TTC549 (cell line): ENCODE measurements at regions not wholly inside any gene's neighbourhood (a gene's known extent, or its start where the extent isn't known, plus 50 kb on each side); places are given as distances from the start of the nearest gene placed in this dataset.
"Not testable (repeated sequence)": the region's sequence is repeated elsewhere in the genome, so short reads cannot be mapped to it uniquely, and the experiment has no call there.

Experiments
- FAIRE-seq: peaks from 2 replicates; lab custom pipeline; 2012; peaks lifted over from hg19 to GRCh38; lab: Jason Lieb, UNC

DNA sequence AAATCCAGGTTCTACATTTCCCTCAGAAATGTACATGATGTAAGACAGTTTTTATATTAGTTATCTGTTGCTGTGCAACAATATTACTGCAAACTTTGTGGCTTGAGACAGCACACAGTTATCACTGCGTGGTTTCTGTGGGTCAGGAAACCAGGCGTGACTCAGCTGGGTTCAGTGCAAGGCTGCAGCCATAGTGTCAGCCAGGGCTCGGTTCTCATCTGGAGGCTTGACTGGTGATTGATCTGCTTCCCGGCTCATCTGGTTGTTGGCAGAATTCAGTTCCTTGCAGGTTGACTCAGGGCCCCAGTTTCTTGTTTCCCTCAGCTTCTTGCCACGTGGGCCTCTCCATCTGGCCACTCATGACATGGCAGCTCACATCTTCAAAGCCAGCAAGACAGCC, 146.8 kb upstream of the ROPN1B start:
- FAIRE-seq: not testable (repeated sequence)

DNA sequence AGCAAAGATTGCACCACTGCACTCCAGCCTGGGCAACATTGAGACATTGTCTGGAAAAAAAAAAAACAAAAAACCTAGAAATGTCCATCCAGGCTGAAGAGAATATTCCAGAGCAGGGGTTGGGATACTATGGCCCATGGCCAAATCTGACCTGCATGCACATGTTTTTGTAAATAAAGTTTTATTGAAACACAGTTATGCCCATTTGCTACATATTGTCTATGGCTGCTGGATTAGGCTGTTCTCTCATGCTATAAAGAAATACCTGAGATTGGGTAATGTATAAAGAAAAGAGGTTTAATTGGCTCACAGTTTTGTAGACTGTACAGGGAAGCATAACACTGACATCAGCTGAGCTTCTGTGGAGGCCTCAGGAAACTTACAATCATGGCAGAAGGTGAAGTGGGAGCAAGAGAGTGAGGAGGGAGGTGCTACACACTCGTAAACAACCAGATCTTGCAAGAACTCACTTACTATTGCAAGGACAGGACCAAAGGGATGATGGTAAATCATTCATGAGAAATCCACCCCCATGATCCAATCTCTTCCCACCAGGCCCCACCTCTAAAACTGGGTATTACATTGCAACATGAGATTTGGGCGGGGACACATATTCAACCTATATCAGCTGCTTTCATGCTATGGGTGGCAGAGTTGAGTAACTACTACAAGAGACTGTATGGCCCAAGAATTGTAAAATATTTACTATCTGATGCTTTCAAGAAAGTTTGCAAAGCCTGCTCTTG, 137.8 kb upstream of the ROPN1B start:
- FAIRE-seq: not testable (repeated sequence)

DNA sequence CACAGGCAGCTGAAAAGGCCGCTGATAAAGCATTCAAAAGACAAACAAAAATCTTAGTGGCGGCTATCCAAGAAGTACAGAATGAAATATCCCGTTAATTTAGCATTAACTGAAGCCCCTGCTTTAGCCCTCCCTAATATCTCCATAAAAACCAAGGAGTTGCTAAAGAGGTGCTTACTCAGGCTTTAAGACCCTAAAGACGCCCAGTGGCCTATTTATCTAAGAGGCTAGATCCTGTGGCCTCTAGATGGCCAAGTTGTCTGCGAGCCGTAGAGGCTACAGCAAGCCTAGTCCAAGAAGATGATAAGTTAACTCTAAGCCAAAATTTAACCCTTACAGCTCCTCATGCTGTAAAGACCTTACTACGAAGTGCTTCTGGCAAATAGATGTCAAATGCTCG, 133.4 kb upstream of the ROPN1B start:
- not testable (repeated sequence) for FAIRE-seq

DNA sequence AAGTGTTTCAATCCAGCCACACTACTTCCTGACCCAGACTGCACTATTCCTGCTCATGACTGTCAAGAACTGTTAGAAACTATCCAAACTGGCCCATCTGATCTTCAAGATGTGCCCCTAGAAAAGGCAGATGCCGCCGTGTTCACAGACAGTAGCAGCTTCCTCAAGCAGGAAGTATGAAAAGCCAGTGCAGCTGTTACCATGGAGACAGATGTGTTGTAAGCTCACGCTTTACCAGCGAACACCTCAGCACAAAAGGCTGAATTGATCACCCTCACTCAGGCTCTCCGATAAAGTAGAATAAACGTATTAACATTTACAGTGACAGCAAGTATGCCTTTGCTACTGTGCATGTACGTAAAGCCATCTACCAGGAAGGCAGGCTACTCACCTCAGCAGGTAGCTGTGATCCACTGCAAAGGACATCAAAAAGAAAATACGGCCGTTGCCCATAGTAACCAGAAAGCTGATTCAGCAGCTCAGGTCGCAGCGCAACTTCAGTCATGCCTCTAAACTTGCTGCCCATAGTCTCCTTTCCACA, 132.9 kb upstream of the ROPN1B start:
- FAIRE-seq: not testable (repeated sequence)

DNA sequence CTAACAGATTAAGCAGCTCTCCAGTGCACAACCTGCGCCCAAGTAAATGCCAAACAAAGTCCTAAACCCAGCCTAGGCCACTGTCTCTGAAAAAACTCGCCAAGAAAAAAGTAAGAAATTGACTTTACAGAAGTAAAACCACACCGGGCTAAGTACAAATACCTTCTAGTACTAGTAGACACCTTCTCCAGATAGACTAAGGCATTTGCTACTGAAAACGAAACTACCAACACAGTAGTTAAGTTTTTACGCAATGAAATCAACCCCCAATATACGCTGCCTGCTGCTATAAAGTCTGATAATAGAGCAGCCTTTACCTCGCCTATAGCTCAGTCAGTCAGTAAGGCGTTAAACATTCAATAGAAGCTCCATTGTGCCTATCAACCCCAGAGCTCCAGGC, 132.2 kb upstream of the ROPN1B start:
- FAIRE-seq: not testable (repeated sequence)

DNA sequence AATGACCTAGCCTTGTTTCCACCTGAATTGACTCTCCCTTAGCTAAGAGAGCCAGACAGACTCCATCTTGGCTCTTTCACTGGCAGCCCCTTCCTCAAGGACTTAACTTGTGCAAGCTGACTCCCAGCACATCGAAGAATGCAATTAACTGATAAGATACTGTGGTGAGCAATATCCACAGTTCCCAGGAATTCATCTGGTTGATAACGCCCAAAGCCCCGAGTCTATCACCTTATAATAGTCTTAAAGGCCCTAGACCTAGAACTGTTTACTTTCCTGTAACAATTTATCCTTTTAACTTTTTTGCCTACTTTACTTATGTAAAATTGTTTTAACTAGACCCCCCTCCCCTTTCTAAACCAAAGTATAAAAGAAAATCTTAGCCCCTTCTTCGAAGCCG, 130.1 kb upstream of the ROPN1B start:
- not testable (repeated sequence) for FAIRE-seq

DNA sequence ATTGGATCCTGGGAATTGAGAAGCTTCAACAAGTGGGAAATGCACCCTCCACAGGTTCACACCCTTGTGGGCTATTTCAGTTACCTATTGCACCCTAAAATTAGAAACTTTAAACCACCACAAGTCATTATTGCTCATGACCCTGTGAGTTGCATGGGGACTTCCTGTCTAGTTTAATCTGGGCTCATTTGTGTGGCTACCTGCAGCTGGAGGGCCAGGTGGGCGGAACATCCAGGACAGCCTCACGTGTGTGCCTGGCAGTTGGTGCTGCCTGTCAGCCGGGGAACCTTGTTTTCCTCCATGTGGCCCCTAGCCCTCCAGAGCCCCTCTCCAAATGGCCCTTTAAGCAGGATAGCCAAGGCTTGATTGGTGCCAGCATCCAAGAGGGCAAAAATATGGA, 128.5 kb upstream of the ROPN1B start:
- FAIRE-seq: not testable (repeated sequence)

DNA sequence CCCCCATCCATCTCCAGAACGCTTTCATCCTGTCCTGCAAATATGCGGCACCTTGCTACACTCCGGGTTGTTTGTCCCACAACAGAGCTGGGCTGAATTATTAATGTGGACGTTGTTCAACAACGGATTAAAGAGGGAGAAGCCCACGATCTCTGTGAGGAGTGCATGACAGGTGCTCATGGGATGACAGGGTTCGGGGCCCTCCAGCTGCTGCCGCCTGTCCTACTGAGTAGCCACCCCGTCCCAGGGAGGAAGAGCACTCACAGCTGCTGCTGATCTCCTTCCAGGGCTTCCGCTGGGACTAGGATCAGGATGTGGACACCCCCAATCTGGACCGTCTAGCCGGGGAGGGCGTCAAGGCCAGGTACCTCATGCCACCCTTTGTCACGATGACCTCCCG, 121.0 kb upstream of the ROPN1B start:
- not testable (repeated sequence) for FAIRE-seq

DNA sequence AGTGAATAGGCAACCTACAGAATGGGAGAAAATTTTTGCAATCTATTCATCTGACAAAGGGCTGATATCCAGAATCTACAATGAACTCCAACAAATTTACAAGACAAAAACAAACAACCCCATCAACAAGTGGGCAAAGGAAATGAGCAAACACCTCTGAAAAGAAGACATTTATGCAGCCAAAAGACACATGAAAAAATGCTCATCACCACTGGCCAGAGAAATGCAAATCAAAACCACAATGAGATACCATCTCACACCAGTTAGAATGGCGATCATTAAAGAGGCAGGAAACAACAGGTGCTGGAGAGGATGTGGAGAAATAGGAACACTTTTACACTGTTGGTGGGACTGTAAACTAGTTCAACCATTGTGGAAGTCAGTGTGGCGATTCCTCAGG, 114.0 kb upstream of the ROPN1B start:
- FAIRE-seq: not testable (repeated sequence)

DNA sequence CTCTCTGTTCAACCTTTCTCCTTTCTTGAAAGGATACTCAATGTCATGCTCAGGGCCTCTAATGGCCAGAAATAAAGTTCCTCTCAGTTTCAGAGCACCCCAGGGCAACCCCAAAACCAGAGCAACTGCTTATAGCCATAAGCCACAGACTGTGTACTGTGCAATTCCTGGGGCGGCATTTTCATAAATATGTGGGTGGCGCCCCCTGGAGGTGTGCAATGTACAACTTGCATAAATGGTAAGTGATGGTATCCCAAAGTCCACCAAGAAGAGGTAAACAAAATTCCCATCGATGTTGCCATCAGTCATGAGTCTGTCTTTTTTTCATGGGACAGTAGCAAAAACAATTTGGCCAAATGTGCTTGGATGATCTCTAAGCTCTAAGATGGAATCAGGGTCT, 108.4 kb upstream of the ROPN1B start:
- FAIRE-seq: not testable (repeated sequence)

DNA sequence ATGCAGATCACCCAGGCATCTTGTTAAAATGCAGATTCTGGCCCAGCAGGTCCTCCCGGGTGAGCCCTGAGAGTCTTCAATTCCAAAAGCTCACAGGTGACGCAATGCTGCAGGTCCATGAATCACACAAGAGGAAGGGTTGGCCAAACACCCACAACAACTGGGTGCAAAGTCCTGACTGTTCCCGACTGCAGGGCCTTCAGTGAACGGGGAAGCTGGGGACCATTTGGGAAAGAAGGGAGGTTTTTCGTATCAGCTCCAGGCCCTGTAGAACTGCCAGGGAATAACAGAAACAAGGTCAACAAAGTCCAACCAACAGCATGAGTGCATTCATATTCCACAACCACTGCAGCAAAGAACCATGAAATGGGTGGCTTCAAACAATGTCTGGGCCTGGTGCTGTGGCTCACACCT, 106.1 kb upstream of the ROPN1B start:
- not testable (repeated sequence) for FAIRE-seq

DNA sequence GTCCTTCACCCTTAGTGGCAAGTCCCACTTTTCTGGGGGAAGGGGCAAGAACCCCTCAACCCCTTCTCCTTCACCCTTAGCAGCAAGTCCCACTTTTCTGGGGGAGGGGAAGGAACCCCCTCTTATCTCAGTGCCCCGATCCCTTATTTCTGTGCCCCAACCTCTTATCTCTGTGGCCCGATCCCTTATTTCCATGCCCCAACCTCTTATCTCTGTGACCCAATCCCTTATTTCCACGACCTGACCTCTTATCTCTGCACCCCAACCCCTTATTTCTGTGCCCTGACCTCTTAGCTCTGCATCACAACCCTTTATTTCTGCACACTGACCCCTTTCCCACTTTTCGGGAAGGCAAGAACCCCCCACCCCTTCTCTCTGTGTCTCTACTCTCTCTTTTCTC, 104.4 kb upstream of the ROPN1B start:
- FAIRE-seq: not testable (repeated sequence)

DNA sequence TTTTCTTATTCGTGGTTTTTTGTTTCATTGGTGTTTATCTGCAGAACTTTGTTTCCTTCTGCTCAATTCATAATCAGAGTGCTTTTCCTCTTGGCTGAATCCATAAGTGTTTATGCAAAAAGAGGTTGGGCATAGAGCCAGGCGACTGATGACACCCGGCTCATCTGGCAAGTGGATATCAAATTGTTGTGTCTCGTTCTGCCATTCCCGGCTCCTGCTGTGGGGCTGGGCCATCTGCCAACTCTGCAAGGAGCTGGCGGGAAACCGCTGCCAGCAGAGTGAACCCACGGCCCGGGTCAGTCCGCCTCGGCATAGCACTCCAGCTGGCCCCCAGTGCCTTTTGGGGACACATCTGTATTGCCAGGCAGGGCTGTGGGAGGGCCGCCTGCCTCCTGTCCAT, 83.0 kb upstream of the ROPN1B start:
- not testable (repeated sequence) for FAIRE-seq

DNA sequence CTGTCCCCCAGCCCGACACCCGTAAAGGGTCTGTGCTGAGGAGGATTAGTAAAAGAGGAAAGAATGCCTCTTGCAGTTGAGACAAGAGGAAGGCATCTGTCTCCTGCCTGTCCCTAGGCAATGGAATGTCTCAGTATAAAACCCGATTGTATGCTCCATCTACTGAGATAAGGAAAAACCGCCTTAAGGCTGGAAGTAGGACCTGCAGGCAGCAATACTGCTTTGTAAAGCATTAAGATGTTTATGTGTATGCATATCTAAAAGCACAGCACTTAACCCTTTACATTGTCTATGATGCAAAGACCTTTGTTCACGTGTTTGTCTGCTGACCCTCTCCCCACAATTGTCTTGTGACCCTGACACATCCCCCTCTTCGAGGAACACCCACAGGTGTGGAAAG, 69.8 kb upstream of the ROPN1B start:
- FAIRE-seq: not testable (repeated sequence)

DNA sequence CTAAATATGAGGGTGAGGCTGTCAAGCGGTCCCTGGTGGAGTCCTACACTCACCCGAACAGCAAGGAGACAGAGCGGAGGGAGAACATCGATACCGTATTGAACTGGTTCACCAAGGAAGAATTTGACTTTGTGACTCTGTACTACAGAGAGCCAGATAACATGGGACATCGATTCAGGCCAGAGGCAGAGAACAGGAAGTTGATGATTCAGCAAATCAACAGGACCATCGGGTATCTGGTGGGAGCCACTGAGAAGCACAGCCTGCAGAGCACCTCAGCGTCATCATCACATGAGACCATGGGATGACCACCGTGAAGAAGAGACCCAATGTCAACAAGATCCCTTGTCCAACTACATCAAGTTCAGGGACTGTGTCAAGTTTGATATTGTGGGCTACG, 67.5 kb upstream of the ROPN1B start:
- FAIRE-seq: not testable (repeated sequence)

DNA sequence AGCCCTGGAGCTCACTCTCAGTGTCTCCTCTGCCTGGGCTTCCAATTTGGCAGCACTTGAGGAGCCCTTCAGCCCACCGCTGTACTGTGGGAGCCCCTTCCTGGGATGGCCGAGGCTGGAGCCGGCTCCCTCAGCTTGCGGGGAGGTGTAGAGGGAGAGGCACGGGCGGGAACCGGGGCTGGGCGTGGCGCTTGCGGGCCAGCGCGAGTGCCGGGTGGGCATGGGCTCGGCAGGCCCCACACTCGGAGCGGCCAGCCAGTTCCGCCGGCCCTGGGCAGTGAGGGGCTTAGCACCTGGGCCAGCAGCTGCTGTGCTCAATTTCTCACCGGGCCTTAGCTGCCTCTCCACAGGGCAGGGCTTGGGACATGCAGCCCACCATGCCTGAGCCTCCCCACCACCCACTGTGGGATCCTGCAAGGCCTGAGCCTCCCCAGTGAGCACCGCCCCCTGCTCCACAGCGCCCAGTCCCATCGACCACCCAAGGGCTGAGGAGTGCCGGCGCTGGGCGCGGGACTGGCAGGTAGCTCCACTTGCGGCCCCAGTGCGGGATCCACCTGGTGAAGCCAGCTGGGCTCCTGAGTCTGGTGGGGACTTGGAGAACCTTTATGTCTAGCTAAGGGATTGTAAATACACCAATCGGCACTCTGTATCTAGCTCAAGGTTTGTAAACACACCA, 65.1 kb upstream of the ROPN1B start:
- FAIRE-seq: not testable (repeated sequence)

DNA sequence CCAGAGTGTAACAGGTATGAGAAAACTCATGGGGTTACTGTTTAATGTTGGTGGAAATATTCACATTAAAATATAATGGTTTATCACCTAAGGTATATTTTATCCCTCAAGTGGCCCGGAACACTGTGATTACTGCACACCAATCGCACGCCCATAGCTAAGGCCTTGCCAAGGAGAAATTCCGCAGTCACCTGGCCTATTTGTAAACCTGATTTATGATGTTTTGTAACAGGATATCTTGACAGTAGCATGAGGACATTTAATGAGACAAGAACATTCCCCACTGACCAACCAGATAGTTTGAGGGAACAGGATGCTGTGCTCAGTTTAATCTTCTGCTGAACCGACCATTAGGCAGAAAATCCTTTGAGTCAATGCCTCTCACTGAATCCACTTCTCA, 61.7 kb upstream of the ROPN1B start:
- not testable (repeated sequence) for FAIRE-seq

DNA sequence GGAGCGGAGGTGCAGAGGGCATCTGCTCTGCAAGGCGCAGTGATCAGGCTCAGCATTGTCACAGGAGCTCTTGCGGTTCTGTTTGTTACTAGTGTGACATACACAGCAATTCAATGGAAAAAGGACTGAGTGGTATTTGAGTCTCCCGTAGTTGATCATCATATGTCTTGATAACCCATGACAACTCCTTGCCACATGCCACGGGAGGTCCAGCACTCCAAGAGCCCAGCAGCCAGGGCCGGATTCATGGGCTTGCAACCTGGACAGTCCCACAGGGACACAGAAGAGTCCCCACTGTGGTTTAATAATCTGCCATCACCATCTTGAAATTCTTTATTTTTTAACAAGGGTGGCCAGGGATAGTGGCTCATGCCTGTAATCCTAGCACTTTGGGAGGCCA, 58.1 kb upstream of the ROPN1B start:
- not testable (repeated sequence) for FAIRE-seq

DNA sequence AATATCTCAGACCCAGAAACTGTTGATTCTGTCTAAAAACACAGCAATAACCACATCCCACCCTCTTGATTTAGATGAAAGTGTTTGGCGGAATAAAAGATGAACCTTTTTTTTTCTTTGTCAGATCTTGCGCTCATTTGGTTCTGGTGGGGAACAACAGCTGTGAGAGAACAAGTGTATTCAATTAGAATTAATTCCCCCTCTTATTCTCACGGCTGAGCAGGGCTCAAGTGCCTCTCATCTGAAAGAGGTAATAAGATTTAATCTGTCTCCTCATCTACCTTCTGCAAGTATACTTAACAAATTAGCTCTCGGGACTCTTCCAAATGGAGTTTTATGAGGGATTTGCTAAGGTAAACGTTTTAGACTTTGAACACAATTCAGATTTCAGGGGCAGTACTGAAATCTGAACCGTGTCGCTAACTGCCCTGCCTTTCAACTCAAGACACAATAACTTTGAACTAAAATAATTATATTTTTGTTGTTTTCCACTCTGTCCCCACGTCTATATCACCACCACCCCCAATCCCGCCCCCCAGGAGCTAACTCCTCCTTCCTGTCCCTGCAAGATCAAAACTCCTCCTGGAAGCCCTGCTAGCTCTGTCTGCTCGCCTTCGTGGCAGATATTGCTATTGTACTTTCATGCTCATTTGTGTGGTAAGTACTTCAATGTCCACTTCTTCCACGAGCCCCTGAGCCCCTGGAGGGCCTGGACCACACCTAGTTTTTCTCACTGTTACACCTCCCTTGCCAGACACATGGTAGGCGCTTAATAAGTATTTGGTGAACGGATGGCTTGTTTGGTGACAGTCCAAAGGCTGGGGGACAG, 54.2 kb upstream of the ROPN1B start:
- not testable (repeated sequence) for FAIRE-seq

DNA sequence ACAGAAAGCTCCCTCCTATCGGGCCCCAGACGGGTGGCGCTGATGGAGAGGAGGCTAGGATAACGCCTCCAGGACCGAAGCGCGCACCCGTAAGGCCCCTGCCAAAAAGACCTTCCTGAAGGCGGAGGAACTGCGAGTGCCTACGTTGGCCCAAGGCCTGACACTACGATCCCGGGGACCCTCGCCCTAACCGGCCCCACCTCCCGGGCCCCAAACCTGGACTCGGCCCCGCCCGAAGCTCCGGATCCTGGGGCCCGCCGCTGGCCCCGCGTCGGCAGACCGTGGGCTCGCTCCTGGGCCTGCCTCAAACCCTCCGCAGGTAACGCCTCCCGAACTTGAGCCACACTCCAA, 53.6 kb upstream of the ROPN1B start:
- not testable (repeated sequence) for FAIRE-seq

DNA sequence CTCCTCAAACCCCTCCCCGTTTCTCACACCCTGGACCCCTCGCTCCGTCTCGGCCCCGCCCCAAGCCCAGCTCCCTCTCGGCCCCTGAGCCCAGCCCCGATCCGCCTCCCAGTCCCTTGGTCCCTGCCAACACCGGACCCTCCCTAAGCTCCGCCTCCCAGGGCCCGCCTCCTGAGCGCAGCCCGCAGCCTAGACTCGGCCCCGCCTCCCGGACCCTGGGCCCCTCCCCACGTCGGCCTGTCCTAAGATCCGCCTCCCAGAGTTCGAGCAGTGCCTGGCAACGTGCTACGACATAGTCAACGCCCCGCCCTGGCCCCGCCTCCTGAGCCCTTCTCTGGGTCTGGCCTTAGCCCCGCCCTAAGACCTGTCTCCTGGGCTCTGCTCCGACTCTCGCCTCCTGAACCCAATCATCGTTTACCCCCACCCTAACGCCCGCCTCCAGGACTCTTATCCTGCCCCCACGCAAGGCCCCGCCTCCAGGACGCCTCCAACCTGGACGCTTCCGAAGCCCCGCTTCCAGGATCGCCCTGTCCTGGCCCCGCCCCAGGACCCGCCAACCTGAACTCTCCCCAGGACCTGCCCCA, 53.1 kb upstream of the ROPN1B start:
- FAIRE-seq: peak; percentile 93

DNA sequence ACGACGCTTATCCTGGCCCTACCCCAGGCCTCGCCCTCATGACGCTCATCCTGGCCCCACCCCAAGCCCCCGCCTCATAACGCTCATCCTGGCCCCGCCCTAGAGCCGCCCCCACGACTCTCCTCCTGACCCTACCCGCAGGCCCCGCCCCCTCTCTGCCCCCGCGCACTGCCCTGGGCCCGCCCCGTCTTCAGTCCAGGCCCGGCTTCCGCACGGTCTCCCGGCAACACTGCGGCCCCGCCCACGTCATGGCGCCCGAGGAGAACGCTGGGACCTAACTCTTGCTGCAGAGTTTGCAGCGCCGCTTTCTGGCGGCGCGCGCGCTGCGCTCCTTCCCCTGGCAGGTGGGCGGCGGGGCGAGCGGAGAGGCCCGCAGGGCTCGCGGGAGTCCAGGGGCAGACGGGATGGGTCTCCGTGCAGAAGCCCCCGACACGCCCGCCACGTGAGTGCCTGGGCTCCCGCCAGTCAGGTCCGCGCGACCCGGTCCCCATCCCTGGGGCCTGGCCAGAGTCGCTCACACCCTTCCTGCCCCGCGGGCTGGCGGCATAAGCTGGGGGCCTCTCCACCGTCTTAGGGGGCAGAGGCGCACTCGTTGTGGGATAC, 52.5 kb upstream of the ROPN1B start:
- FAIRE-seq: no peak
